GM12874 (cell line): ENCODE measurements at regions not wholly inside any gene's neighbourhood (a gene's known extent, or its start where the extent isn't known, plus 50 kb on each side); places are given as distances from the start of the nearest gene placed in this dataset.

Experiments used
- TF ChIP-seq, protein P1 (sequence below): IDR thresholded peaks from 2 replicates; pipeline ENCODE4 v1.5.1; 2011; ENCODE audit warnings: low read depth, mild to moderate bottlenecking, control low read depth, low read length, moderate library complexity; ENCODE audit not compliant: insufficient read depth

DNA sequence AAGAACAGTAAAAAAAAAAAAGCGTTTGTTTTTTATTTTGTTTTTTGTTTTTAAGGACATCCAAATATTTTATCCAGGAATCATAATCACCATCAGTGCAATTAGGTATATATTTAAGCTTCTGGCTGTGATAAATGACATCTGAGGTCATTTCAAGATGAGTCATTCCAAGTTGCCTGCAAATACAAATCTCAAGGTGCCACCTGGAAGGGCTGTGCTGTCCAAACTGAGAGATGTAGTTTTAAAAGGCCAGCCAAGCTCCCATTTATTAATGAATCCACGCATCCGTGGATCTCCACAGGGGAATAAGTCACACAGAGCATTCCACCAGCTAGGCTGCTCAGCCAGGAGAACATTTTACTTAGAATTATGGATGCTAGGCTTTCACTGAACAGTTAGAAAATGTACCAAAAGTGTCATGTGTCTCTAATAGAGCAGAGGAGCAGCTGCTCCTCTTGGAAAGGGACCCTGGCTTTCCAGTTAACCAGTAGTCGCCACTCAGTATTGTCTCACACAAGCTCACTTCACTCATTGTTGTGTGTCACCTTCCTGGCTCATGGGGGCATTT, 1151.4 kb upstream of the TMEM132C start:
- TF ChIP-seq, protein P1, sequence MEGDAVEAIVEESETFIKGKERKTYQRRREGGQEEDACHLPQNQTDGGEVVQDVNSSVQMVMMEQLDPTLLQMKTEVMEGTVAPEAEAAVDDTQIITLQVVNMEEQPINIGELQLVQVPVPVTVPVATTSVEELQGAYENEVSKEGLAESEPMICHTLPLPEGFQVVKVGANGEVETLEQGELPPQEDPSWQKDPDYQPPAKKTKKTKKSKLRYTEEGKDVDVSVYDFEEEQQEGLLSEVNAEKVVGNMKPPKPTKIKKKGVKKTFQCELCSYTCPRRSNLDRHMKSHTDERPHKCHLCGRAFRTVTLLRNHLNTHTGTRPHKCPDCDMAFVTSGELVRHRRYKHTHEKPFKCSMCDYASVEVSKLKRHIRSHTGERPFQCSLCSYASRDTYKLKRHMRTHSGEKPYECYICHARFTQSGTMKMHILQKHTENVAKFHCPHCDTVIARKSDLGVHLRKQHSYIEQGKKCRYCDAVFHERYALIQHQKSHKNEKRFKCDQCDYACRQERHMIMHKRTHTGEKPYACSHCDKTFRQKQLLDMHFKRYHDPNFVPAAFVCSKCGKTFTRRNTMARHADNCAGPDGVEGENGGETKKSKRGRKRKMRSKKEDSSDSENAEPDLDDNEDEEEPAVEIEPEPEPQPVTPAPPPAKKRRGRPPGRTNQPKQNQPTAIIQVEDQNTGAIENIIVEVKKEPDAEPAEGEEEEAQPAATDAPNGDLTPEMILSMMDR, result no peak

- TF ChIP-seq, protein P1, result no peak
Measured at GRCh38 chr12:127118251-127118650, 1148.7 kb upstream of the TMEM132C start.

- TF ChIP-seq, protein P1, result no peak
Measured at GRCh38 chr12:127119600-127120140, 1147.3 kb upstream of the TMEM132C start.

DNA sequence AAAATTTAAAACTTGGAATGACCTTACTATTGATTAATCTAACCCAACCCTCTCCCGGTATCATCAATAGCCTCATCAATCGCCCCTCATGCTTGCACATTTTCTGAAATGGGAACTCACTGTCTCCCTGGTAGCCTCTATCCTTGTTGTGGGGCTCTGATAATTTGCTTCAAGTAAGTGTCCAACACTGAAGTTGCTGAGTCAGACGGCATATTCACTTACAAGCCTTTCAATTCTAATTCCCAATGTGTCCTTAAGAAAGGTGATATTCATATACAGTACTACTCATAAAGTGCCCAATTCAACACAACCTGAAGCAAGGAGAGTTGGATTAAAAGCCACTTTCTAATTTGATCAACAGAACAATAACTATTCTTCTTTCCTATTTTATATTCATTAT, 1146.1 kb upstream of the TMEM132C start:
- TF ChIP-seq, protein P1, result no peak

DNA sequence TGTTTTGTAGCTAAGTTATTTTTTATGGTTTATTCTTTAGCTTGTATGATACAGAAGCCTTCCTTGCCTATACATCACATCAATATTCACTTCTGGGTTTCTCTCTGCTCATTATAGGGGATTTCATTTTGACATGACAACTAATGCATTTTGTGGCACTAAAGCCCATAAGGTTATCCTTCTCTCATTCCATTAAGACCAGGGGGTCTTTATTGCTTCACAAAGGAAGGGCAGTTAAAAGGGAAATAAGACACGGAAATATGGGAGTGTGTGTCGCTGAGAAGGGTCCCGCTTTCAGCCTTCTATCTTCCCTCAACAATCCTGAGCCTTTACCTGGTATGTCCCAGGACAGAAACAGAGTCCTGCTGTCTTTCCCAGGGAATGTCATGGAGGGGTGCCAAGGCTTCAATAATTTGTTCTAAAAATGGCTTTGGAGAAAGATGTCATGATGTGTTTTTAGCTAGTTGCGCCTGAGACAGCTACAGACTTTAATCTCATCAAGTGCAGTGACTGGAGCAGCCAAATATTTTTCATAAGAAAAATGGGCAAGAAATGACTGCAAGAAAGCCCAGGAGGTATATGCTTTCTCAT, 1145.4 kb upstream of the TMEM132C start:
- TF ChIP-seq, protein P1, result no peak

GRCh38 chr12:127125607-127126259, 1141.2 kb upstream of the TMEM132C start:
- TF ChIP-seq, protein P1, result no peak

DNA sequence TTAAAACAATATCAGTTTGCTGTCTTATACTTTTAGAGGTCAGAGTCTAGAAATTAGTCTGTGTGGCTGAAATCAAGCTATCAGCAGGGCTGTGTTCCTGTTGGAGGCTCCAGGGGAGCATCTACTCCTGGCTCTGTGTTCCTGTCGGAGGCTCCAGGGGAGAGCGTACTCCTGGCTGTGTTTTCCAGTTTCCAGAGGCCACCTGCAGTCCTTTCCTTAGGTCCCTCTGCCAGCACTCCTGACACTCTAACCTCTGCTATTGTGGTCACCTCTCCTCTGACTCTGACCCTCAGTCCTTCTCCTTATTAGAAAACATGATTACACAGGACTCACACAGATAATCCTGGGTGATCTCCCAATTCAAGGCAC, 1140.7 kb upstream of the TMEM132C start:
- TF ChIP-seq, protein P1, result no peak
